GM12872 (cell line): ENCODE measurements at regions not wholly inside any gene's neighbourhood (a gene's known extent, or its start where the extent isn't known, plus 50 kb on each side); places are given as distances from the start of the nearest gene placed in this dataset.

Experiments
- TF ChIP-seq, protein P1 (sequence below): IDR thresholded peaks from 3 replicates; pipeline ENCODE4 v1.5.1; 2011; ENCODE audit warnings: low read depth, mild to moderate bottlenecking, low read length, moderate library complexity; ENCODE audit not compliant: insufficient read depth

DNA sequence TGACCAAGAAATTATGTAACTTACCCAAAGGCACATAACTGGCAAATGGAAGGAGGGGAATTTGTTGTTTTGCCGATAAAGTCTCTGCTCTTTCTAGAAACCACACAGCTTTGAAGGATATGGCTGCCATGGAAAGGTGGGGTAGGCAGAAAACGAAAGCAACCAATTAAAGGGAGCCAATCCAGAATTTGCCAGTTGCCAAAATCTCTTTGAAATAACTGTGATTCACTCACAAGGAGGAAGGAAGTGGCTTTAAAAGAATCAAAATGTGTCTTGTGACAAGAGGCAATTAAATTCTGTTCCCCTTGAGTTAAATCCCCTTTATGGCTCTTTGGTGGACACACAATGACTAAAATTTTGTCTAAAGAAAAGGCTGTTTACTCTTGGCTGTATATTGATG, 61.2 kb upstream of the CCDC190 start:
- TF ChIP-seq, protein P1, sequence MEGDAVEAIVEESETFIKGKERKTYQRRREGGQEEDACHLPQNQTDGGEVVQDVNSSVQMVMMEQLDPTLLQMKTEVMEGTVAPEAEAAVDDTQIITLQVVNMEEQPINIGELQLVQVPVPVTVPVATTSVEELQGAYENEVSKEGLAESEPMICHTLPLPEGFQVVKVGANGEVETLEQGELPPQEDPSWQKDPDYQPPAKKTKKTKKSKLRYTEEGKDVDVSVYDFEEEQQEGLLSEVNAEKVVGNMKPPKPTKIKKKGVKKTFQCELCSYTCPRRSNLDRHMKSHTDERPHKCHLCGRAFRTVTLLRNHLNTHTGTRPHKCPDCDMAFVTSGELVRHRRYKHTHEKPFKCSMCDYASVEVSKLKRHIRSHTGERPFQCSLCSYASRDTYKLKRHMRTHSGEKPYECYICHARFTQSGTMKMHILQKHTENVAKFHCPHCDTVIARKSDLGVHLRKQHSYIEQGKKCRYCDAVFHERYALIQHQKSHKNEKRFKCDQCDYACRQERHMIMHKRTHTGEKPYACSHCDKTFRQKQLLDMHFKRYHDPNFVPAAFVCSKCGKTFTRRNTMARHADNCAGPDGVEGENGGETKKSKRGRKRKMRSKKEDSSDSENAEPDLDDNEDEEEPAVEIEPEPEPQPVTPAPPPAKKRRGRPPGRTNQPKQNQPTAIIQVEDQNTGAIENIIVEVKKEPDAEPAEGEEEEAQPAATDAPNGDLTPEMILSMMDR: no peak

DNA sequence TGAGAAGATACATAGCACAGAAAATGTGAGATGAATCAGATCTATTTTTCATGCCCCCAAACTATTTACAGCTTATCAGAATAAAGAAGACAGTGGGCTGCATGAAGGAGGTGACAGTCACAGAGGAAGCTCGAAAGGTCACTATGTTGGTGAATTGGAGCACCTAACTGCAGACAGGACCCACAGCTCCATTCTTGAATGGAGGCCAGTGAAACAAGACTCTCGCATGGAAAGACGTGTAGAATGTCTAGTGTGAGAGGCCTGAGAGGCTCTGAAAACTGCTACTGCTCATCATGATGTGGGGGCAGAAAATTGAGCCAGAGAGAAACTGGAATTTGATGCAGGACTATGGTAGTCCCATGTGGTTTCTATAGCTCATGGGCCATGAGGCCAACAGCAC, 60.3 kb upstream of the CCDC190 start:
- TF ChIP-seq, protein P1: no peak

DNA sequence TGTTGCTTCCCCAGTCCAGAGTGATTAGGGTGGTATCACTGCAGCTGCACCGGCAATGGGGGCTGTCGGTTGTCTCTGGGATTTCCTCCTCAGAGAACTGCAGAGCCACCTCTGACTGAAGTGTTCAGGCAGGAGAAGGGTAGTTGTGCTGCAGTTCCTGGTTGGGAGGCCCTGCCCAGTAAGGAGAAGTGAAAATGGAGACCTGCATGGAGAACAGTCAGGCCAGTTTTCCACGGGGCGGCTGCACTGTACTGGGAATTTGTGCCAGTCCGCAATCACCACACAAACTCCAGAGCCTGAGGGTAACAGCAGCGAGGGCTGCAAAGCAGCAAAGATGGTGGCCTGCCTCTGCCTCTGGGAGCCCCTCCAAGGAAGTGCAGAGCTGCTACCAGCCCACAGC, 58.1 kb upstream of the CCDC190 start:
- TF ChIP-seq, protein P1: no peak

DNA sequence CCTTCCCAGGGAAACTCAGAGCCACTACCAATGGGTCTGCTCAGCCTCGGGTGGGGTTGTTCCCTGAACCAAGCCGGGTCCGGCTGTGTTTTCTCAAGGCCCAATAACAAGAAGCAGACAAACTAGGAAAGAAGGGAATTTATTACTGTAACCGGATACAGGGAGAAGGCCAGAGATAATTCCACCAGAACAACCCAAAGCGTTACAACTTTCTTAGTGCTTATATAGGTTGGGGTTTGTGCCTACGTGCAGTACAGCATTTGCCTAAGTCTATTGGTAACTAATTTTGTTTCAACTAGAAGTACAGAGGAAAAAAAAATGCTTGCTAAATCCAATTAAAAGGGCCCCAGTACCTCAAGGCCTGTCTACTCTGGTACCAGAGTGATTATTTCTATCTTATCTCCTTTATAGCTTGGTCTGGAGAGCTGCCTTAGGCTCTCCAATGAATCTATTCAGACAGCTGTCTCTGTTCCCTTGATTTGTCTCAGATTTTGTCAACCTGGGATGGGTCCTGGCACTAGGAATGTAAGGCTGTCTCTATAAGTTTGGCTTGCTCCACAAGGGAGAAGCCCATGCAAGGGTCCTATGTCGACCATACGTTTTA, 57.3 kb upstream of the CCDC190 start:
- TF ChIP-seq, protein P1: no peak

DNA sequence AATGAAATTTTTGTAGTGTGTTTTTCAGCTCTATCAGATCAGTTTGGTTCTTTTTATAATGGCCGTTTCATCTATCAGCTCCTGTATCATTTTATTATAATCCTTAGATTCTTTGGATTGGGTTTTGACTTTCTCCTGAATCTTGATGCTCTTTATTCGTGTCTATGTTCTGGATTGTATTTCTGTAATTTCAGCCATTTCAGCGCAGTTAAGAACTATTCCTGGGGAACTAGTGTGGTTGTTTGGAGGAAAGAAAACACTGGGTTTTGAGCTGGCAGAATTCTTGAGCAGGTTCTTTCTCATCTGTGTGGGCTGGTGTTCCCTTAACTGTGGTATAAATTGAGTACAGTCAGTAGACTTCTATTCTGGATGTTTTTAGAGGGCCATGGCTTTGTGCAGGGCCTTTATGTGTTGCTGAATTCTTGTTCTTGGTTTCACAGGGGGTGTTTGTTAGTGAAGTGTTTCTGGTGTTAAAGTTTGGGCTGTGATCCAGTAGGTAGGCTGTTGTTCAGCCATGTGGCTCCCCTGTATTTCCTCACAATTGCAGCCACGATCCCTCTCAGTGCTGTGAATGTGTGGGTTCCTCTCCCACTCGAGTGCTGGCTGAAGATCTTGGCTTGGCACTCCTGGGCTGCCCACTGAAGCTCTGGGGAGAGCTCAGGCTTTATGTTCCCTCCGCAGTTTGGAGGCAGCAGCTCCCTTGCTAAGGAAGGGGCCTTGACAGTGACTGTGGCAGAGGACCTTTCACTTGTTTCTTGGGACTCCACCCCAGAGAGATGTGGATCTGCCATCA, 56.0 kb upstream of the CCDC190 start:
- TF ChIP-seq, protein P1: no peak

DNA sequence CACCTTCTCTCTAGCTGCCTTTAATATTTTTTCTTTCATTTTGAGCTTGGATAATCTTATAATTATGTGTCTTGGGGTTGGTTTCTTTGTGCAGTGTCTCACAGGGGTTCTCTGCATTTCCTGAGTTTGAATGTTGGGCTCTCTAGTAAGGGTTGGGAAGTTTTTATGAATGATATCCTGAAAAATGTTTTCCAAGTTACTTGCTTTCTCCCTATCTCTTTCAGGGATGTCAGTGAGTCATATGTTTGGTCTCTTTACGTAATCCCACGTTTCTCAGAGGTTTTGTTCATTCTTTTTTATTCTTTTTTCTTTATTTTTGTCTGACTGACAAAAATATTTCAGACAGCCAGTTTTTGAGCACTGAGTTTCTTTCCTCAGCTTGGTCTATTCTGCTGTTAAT, 55.4 kb upstream of the CCDC190 start:
- TF ChIP-seq, protein P1: no peak

DNA sequence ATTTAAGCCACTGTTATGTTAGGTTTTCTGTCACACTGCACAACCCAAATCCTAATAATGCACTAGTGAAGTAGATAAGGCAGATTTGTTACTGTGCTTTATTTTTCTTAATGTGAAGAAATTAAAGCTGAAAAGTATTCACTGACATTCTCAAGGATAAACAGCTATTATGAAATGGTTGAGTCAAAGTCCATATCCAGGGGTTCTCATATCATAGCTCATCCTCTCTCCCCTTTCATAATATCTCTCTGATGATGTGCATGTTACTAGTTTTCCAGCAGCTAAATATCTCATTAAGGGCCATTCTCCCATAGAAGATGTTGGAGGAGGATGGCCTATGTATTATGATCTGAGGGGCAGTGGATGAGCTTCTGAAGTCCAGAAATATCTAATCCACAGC, 53.6 kb upstream of the CCDC190 start:
- TF ChIP-seq, protein P1: no peak
